ENCODE measurements at regions not wholly inside any gene's neighbourhood (a gene's known extent, or its start where the extent isn't known, plus 50 kb on each side); places are given as distances from the start of the nearest gene placed in this dataset.

DNA sequence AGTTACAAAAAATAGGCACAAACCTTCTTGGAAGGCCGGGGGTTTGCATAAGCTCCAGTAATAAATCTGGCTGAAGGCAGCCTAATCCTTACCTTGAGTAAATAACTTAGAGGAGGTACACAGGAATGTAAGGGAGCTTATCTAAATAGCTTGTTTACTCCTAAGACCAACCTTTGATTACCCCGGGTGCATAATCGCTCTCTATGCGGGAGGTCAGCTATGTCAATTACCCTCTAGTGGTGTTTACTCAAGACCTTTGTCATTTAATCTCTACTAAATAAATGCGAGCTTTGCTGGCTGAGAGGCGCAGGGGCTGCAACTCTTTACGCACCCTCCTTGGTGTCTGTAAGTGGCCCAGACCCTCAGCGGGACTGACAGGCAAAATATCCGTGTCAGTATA, 50.2 kb upstream of the MAP9 start:
- Histone ChIP-seq H3K4me3 (no peak overlapping the region), H3K27ac (no peak overlapping the region), H3K27me3 (no peaks in the 10 kb centered on the region), H3K9me3 (peaks cover 0 to 8% (median 0%) of the 10 kb centered on the region in 4 donors), H3K36me3 (no peaks in the 10 kb centered on the region), H3K4me1 (no peaks in the 10 kb centered on the region)
- DNase-seq (ENCODE audit: low spot score in 2 of 2), result no peak
- TF ChIP-seq POLR2A (IDR thresholded peaks at IDR 0.05) (no peak), EP300 (IDR thresholded peaks at IDR 0.05) (no peak), CTCF (IDR thresholded peaks at IDR 0.05) (no peak)
- WGBS, 2 donors, result 43 to 54% methylated on average over 9 of the region's 9 CpGs
